Prostate gland (tissue), 2 donors: ENCODE measurements at regions not wholly inside any gene's neighbourhood (a gene's known extent, or its start where the extent isn't known, plus 50 kb on each side); places are given as distances from the start of the nearest gene placed in this dataset.
A peak's percentile ranks its signal among the peaks of the same experiment; 100 is the strongest.
"Not testable (repeated sequence)": the region's sequence is repeated elsewhere in the genome, so short reads cannot be mapped to it uniquely, and the experiment has no call there.

Experiments
- DNase-seq: peaks from one replicate; pipeline ENCODE4 v3.0.0-alpha.2; 2019; ENCODE audit warnings: low spot score
- H3K27ac ChIP-seq, 2 donors: fragments of 200-600 bp; sonication (generic); 2 replicates each; pipeline ENCODE4 v1.5.1; 2017 to 2019
- H3K27me3 ChIP-seq: fragments of 200-600 bp; sonication (generic); replicated peaks from 2 replicates; pipeline ENCODE4 v1.5.1; 2019; ENCODE audit not compliant: insufficient read depth
- H3K36me3 ChIP-seq, 2 donors: fragments of 200-600 bp; sonication (generic); 1 replicate in 1 of 2; 2 replicates in 1 of 2; pipeline versions ENCODE4 v1.5.1 to v1.8.1; 2017 to 2019
- H3K4me1 ChIP-seq: fragments of 200-600 bp; sonication (generic); replicated peaks from 2 replicates; pipeline ENCODE4 v1.5.1; 2019
- H3K4me3 ChIP-seq, 2 donors: fragments of 200-600 bp; sonication (generic); 2 replicates each; pipeline ENCODE4 v1.5.1; 2017 to 2019
- H3K9me3 ChIP-seq: fragments of 200-600 bp; sonication (generic); 2 replicates; pipeline ENCODE4 v1.5.1; 2017
- CTCF ChIP-seq, 4 experiments: fragments of 200-600 bp in 2 of 4; fragments of 450-650 bp in 2 of 4; sonication (generic) in 2 of 4; IDR thresholded peaks; 1 replicate in 3 of 4; 2 replicates in 1 of 4; pipeline ENCODE4 v1.5.1; 2016 to 2019; ENCODE audit warnings: antibody characterized with exemption in 4 of 4, mild to moderate bottlenecking in 2 of 4, moderate library complexity in 2 of 4
- POLR2A ChIP-seq: fragments of 450-650 bp; IDR thresholded peaks from one replicate; pipeline ENCODE4 v1.6.1; 2016; ENCODE audit warnings: antibody characterized with exemption, mild to moderate bottlenecking
- POLR2AphosphoS5 ChIP-seq: sonication (generic); formaldehyde crosslinking; IDR thresholded peaks from one replicate; pipeline ENCODE4 v1.6.1; 2017; ENCODE audit warnings: antibody characterized with exemption
- WGBS: methylation state at CpG from one replicate; pipeline ENCODE4 v1.1.5; 2018; 5-methylcytosine and 5-hydroxymethylcytosine counted together
- intact Hi-C: fragments of 100-400 bp; cut with DNase I; formaldehyde crosslinking; loops from one replicate; pipeline ENCODE4 v1.14.2; 2022

- Histone ChIP-seq H3K9me3 (no peaks in the 10 kb centered on the region), H3K4me1 (no peaks in the 10 kb centered on the region), H3K4me3 (no peak overlapping the region), H3K27ac (no peak overlapping the region), H3K27me3 (no peaks in the 10 kb centered on the region), H3K36me3 (no peaks in the 10 kb centered on the region)
- TF ChIP-seq POLR2AphosphoS5 (no peak), CTCF (IDR thresholded peaks at IDR 0.05) (no peak)
- intact Hi-C loops: loop anchor here (5.0 kb wide), 1 partner anchor 39 kb away; no protein-coding TSS in a partner anchor
- 41% methylated on average over 3 of the region's 3 CpGs for WGBS
- no peak for DNase-seq
These were observed 176.6 kb upstream of the MKLN1 start for GRCh38 chr7:131151034-131151433.

- no peaks in the 10 kb centered on the region for H3K36me3 ChIP-seq
These were observed 174.9 kb upstream of the MKLN1 start for GRCh38 chr7:131152766-131153165.

GRCh38 chr7:131154380-131154779 lies 173.3 kb upstream of the MKLN1 start:
- H3K4me1 ChIP-seq: no peaks in the 10 kb centered on the region
- no peaks in the 10 kb centered on the region for H3K27me3 ChIP-seq
- TF ChIP-seq CTCF (IDR thresholded peaks at IDR 0.05) (no peak), POLR2AphosphoS5 (no peak), POLR2A (no peak)
- no peaks in the 10 kb centered on the region for H3K36me3 ChIP-seq
- intact Hi-C loops: loop anchor here (5.0 kb wide), 1 partner anchor 42 kb away; no protein-coding TSS in a partner anchor
- H3K27ac ChIP-seq: no peak overlapping the region
- DNase-seq: no peak
- H3K9me3 ChIP-seq: no peaks in the 10 kb centered on the region
- H3K4me3 ChIP-seq: no peak overlapping the region

More at GRCh38 chr7:131152766-131153165, 174.9 kb upstream of the MKLN1 start:
- H3K27ac ChIP-seq: no peak overlapping the region
- H3K9me3 ChIP-seq: no peaks in the 10 kb centered on the region
- intact Hi-C loops: loop anchor here (5.0 kb wide), 1 partner anchor 40 kb away; no protein-coding TSS in a partner anchor
- no peaks in the 10 kb centered on the region for H3K4me1 ChIP-seq
- H3K27me3 ChIP-seq: no peaks in the 10 kb centered on the region
- H3K4me3 ChIP-seq: no peak overlapping the region
- DNase-seq: no peak
- no peak for TF ChIP-seq CTCF (IDR thresholded peaks at IDR 0.05)
- TF ChIP-seq POLR2A: no peak
- TF ChIP-seq POLR2AphosphoS5: no peak

GRCh38 chr7:131157530-131158243 lies 170.0 kb upstream of the MKLN1 start:
- H3K27ac ChIP-seq: peak overlapping the region; percentile 46 to 49
- no peaks in the 10 kb centered on the region for H3K36me3 ChIP-seq
- intact Hi-C loops: no loop called here
- H3K4me1 ChIP-seq: no peaks in the 10 kb centered on the region
- peak; percentile 75 for DNase-seq
- no peaks in the 10 kb centered on the region for H3K27me3 ChIP-seq
- H3K4me3 ChIP-seq: no peak overlapping the region
- peak; percentile 89 for TF ChIP-seq POLR2AphosphoS5
- no peak for TF ChIP-seq POLR2A
- WGBS: 45% methylated on average over 14 of the region's 14 CpGs
- H3K9me3 ChIP-seq: no peaks in the 10 kb centered on the region

- H3K4me1 ChIP-seq, H3K9me3 ChIP-seq, H3K4me3 ChIP-seq, H3K36me3 ChIP-seq, DNase-seq, H3K27me3 ChIP-seq, intact Hi-C loops: not testable (repeated sequence)
- peak overlapping the region; percentile 46 to 49 for H3K27ac ChIP-seq
- 92% methylated on average over 2 of the region's 2 CpGs for WGBS
These were observed 169.4 kb upstream of the MKLN1 start for GRCh38 chr7:131158244-131158636.

GRCh38 chr7:131159961-131160361 lies 167.7 kb upstream of the MKLN1 start:
- no peaks in the 10 kb centered on the region for H3K4me1 ChIP-seq
- no peaks in the 10 kb centered on the region for H3K9me3 ChIP-seq
- TF ChIP-seq CTCF (IDR thresholded peaks at IDR 0.05) (no peak), POLR2AphosphoS5 (no peak)
- no peaks in the 10 kb centered on the region for H3K36me3 ChIP-seq
- H3K4me3 ChIP-seq: no peak overlapping the region
- no peak overlapping the region for H3K27ac ChIP-seq
- DNase-seq: no peak
- intact Hi-C loops: no loop called here
- 89% methylated on average over 2 of the region's 2 CpGs for WGBS
- no peaks in the 10 kb centered on the region for H3K27me3 ChIP-seq
